HTR-8/SVneo (cell line): ENCODE measurements at regions not wholly inside any gene's neighbourhood (a gene's known extent, or its start where the extent isn't known, plus 50 kb on each side); places are given as distances from the start of the nearest gene placed in this dataset.
A peak's percentile ranks its signal among the peaks of the same experiment; 100 is the strongest.
"Not testable (repeated sequence)": the region's sequence is repeated elsewhere in the genome, so short reads cannot be mapped to it uniquely, and the experiment has no call there.

Experiments
- DNase-seq: peaks from one replicate; pipeline ENCODE4 v3.0.0; 2011; ENCODE audit warnings: low spot score, mixed read lengths; ENCODE audit not compliant: insufficient read length
- FAIRE-seq: peaks from 2 replicates; lab custom pipeline; 2011; peaks lifted over from hg19 to GRCh38; lab: Jason Lieb, UNC

GRCh38 chr4:104649631-104650030 lies 154.9 kb upstream of the CXXC4 start:
- FAIRE-seq (no peak), DNase-seq (no peak)

GRCh38 chr4:104662269-104662668 lies 167.6 kb upstream of the CXXC4 start:
- FAIRE-seq, DNase-seq: not testable (repeated sequence)

GRCh38 chr4:104677116-104677515 lies 182.4 kb upstream of the CXXC4 start:
- FAIRE-seq (no peak), DNase-seq (no peak)

- DNase-seq (no peak), FAIRE-seq (no peak)
Measured at GRCh38 chr4:104682311-104682710, 187.6 kb upstream of the CXXC4 start.

- DNase-seq (no peak), FAIRE-seq (no peak)
Measured at GRCh38 chr4:104693601-104694201, 199.0 kb upstream of the CXXC4 start.

DNA sequence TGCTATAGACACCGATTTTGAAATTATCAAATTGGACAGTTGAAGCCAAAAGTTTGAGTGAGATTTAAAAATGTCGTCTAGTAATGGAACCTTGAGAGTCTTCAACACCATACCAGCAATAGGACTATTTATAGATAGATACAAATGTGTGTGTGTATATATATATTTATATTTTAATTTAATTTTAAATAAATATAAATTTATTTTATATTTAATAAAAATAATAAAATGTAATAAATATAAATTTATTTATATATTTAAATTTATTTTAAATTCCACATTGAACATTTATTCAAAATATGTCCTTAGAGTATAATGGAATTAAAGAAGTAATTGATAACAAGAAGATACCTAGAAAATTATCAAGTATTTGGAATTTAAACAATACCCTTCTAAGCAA lies 221.9 kb upstream of the CXXC4 start:
- FAIRE-seq (no peak), DNase-seq (no peak)

- DNase-seq: no peak
- FAIRE-seq: no peak
Measured at GRCh38 chr4:104719539-104720230, 225.0 kb upstream of the CXXC4 start.

GRCh38 chr4:104722467-104722866 lies 227.8 kb upstream of the CXXC4 start:
- DNase-seq (no peak), FAIRE-seq (no peak)

- FAIRE-seq: no peak
Measured at GRCh38 chr4:104726002-104726401, 231.3 kb upstream of the CXXC4 start.

DNA sequence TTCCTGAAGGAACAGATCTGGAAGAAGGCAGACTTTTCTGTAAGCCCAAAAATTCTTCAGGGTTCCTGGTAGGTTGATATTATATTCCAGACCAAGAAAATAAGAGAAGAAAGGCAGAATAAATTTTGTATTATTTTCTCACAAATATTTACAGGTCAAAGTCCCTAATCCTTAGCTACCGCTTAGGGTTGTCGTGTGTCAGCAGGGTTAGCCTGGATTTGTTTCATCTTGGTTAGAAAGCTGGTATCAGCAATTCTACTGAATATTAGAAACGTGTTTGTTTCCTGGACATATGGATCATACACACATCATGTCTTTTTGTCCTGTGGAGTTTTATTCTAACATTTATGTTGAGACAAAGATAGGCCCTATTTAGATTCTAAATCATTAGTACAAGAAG lies 232.9 kb upstream of the CXXC4 start:
- FAIRE-seq: no peak
- DNase-seq: no peak

More at GRCh38 chr4:104726002-104726401, 231.3 kb upstream of the CXXC4 start:
- no peak for DNase-seq

GRCh38 chr4:104728380-104729122 lies 233.9 kb upstream of the CXXC4 start:
- FAIRE-seq: no peak

GRCh38 chr4:104732766-104733165 lies 238.1 kb upstream of the CXXC4 start:
- no peak for FAIRE-seq
- DNase-seq: no peak

More at GRCh38 chr4:104728380-104729122, 233.9 kb upstream of the CXXC4 start:
- DNase-seq: peak; percentile 1

DNA sequence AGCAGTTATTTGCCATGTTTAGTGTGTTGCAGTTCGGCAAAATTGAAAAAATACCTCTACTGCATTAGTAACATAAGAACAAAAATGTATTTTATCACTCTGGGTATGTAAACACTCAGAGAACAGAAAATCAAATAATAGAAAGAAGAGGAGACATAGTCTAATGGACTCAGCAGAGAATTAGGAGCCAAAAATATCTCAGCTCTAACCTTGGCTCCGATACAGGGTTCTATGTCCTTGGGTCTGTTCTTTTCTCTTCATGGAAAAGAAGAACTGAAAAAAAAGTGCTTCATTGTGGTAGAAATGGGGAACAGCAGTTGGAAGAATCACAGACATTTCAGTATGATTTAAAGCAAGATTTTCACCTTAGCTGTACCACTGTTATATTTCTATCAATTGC lies 240.5 kb upstream of the CXXC4 start:
- DNase-seq (no peak), FAIRE-seq (no peak)

DNA sequence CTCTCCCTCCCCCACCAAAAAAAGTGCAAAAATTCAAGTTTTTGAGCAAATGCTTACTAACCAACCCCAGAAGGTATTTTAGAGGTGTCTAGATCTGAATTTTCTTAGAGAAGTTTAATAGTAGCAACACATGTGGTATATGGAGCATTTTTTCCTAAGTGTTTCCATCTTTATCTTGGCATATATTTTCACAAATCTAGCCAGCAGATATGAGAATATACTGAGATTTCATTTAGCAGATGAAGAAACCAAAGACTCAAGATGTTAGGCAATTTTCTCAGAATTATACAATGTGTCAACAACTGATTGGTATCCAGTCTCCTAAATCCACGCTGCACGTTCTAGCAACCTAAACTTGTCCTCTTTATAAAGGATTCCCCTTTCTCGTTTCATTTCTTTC lies 245.5 kb upstream of the CXXC4 start:
- FAIRE-seq: no peak

GRCh38 chr4:104743215-104743653 lies 248.5 kb upstream of the CXXC4 start:
- FAIRE-seq: no peak

More for the DNA sequence above, 245.5 kb upstream of the CXXC4 start:
- DNase-seq: no peak

GRCh38 chr4:104747635-104748034 lies 252.9 kb upstream of the CXXC4 start:
- DNase-seq: no peak
- FAIRE-seq: no peak

More at GRCh38 chr4:104743215-104743653, 248.5 kb upstream of the CXXC4 start:
- no peak for DNase-seq

GRCh38 chr4:104749062-104749461 lies 254.4 kb upstream of the CXXC4 start:
- FAIRE-seq (no peak), DNase-seq (no peak)

- FAIRE-seq: no peak
- no peak for DNase-seq
Measured at GRCh38 chr4:104750008-104750407, 255.3 kb upstream of the CXXC4 start.

GRCh38 chr4:104751468-104751867 lies 256.8 kb upstream of the CXXC4 start:
- DNase-seq (no peak), FAIRE-seq (no peak)

- no peak for DNase-seq
- no peak for FAIRE-seq
Measured at GRCh38 chr4:104752337-104752736, 257.6 kb upstream of the CXXC4 start.

DNA sequence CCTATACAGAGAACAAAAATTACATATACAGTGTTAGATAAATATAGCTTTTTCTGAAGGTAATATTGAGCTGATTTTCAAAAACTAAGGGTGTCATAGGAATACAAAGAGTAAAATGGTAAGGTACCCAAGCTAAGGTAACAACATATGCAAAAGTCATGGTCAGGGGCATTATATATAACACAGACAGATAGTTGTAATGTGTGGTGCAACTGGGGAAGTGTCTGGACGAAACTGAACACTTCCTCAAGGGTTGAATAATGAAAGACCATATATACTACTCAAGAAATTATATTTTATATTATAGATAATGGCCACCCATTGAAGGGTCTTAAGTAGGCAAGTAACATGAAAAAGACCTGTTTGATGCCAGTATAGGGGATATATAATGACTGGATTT lies 262.1 kb upstream of the CXXC4 start:
- no peak for FAIRE-seq

More for the DNA sequence above, 262.1 kb upstream of the CXXC4 start:
- DNase-seq: no peak
